ENCODE measurements at regions not wholly inside any gene's neighbourhood (a gene's known extent, or its start where the extent isn't known, plus 50 kb on each side); places are given as distances from the start of the nearest gene placed in this dataset.

GRCh38 chrX:109886122-109886761, 116.7 kb upstream of the TMEM164 start:
- TF ChIP-seq CTCF (optimal IDR thresholded peaks at IDR 0.05 in 1 of 3, IDR thresholded peaks at IDR 0.05 in 1 of 3, conservative IDR thresholded peaks at IDR 0.05 in 1 of 3; ENCODE audit: extremely low read depth in 1 of 3, insufficient read depth in 2 of 3, low read length in 3 of 3) (peak; percentile 78 to 90 (median 84)), EZH2 (IDR thresholded peaks at IDR 0.05; ENCODE audit: low read length) (no peak)

Measured in keratinocyte (primary cell).